ENCODE measurements at regions not wholly inside any gene's neighbourhood (a gene's known extent, or its start where the extent isn't known, plus 50 kb on each side); places are given as distances from the start of the nearest gene placed in this dataset.
"Not testable (repeated sequence)": the region's sequence is repeated elsewhere in the genome, so short reads cannot be mapped to it uniquely, and the experiment has no call there.

DNA sequence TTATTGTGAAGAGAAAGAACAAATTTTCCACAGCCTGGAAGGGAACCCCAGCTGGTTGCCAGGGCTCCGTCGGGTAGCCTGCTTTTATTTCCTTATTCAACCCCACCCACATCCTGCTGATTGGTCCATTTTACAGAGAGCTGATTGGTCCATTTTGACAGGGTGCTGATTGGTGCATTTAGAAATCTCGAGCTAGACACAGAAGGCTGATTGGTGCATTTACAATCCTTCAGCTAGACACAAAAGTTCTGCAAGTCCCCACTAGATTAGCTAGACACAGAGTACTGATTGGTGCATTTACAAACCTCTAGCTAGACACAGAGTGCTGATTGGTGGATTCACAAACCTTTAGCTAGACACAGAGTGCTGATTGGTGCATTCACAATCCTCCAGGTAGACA is 241.1 kb downstream of the TFEC start:
- not testable (repeated sequence) for DNase-seq

DNA sequence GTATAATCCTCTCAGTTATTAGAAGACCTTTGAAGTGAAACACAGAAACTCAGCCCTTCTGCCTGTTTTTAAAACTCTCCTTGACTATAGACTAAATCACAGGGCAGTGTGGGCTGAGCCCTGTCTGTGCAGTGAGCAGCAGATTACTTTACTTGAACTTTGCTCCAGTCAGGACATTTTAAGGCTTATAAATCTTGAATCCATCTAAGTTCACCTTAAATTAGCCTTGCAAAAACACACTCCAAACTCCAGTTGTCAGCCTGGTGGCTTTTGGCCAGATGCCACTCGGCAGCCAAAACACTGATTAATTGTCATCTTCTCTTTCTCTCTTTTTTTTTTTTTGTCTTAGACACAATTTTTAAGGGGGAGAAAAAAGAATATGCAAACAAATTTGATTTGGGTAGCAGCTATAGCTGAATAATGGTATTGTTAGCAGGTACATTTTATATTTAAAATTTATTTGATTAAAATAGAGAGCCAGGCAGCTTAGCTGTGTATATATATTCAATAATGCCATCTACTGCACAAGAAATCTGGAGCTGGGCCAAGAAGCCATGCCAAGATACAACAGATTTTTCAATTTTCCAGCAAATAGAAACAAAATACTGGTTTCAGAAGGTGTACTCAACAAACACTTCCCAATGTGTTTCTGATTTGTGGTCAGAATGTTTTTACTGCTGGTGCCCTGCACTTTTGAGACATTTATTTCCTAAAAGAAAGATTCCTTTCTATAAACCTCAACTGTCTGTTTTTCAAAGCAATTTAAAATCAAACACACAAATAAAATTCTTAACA is 247.7 kb downstream of the TFEC start:
- peak; percentile 36 for DNase-seq

DNA sequence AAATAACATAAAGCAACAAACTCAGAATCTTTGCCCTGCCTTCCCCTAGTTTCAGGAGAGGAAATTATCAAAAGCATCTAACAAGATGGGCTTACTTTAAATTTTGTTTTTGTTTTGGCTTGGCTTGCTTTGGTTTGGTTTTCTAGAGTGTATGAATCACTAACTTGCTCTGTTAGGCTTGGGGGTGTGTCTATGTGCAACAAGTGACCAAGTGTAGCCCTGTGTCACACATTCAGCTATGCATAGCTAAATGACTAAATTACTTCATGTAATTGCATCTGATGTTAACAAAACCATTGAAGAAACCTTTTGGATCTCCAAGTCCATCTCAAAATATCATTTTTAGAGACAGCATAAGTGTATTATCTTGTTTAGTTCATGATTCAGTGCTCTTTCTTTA is 251.0 kb downstream of the TFEC start:
- DNase-seq: no peak

GRCh38 chr7:115775981-115776380 is 254.6 kb downstream of the TFEC start:
- no peak for DNase-seq

DNA sequence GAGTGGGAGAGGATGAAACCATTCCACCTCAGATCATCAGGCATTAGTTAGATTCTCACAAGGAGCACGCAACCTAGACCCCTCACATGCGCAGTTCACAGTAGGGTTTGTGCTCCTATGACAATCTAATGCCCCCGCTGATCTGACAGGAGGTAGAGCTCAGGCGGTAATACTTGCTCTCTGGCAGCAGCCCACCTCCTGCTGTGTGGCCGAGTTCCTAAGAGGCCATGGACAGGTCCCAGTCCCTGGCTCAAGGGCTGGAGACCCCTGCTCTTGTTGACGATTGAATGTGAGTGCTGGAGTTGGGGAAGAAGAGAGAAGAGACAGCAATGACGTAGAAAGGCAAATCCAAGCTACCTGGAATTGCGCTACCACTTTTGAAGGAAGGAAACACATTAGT is 267.2 kb downstream of the TFEC start:
- no peak for DNase-seq

GRCh38 chr7:115758025-115758424 is 272.5 kb downstream of the TFEC start:
- DNase-seq: no peak

DNA sequence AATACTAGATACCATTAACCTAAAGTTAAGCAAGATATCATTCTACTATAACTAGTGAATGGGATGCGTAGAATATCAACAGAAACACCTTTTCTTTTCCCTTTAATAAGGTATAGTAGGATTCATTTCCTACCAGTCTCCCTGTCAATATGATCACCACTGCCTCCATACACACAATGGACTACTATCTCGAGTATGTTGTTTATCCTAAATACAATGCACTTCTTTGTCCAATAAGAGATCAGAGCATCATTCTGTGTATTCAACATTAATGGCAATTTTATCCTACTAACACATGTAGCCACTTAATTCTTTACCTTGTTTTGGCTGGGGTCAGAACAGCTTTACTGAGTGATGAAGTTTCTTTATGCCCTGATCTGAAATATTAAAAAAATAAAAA is 276.3 kb downstream of the TFEC start:
- DNase-seq: no peak

DNA sequence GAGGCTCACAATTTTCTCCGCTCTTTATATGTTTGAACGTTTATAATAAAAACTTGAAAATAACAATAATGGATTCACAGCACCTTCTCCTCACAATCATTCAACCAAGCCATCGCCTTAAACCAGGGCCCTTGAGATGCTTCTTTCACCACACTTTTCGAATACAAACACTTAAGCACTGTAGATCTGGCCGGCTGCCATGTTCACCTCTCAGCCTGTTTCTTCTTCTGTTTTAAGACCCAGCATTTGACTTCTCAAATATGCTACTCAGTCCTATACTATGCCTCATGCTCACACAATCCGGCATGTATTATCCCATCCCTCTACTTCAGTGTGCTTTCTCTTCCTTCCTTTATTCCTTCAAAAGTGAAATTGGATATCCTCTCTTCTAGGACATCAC is 280.6 kb downstream of the TFEC start:
- no peak for DNase-seq

DNA sequence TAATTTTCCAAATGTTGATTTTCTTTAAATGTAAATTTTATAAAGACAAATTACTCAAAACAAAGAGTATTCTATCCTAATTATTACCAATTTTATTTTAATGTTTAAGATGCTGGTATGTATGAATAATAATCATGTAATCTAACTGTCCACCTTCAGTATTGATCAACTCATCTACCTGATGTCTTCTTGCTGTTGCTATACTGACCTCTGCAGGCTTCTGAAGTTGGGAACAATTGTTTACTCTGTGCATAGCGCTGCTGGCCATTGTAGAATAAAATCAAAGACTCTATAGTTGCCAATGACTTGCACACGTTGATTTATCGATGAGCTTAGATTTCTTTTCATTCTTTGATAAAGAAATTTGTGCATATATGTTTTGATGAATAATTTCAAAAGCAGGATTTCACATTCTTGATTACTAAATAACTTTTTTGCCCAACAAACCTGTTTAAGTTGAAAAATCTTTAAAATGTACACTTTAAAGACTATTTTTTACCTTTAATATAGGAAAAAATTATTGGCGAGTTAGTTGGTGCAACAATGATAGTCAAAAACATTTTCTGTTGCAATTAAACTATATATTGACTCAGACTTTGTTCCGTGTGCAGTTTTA is 282.3 kb downstream of the TFEC start:
- no peak for DNase-seq

DNA sequence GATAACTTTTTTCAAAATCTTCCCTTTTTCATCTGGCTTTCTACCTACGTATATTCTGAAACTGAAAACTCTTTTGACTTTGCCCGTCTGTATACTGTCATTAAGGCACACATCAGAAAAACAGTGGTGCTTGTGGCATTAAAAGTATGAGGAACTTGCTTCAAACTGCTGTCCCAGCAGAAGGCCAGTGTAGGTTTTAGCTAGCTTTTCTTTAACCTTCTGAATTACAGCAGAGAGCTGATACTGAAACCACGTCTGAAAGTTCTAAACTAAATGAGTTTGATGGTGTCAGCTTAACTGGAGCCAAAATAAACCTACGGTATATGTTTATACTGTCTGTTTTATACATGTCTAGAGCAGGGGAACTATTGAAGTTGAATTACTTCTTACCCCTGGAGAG is 283.4 kb downstream of the TFEC start:
- DNase-seq: no peak

- no peak for DNase-seq
Measured at GRCh38 chr7:115740043-115740442, 290.5 kb downstream of the TFEC start.

DNA sequence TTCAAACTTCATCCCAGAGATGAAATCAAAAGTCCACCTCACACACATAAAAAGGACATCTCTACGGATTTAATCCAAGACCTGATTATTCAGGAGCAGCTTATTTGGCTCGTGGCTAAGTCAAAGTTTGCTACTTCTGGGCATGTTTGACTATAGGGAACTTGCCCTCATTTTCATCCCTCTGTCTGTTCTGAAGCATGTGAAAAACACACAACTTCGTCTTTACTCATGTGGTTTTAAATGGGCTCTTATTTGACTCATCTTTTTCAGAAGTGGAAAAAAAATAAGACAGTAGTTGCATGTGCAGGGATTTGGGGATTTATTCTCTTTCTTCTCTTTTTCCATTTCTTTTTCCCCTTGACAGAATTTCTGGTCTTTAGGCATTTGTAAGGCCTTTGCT is 295.9 kb downstream of the TFEC start:
- DNase-seq: no peak

DNA sequence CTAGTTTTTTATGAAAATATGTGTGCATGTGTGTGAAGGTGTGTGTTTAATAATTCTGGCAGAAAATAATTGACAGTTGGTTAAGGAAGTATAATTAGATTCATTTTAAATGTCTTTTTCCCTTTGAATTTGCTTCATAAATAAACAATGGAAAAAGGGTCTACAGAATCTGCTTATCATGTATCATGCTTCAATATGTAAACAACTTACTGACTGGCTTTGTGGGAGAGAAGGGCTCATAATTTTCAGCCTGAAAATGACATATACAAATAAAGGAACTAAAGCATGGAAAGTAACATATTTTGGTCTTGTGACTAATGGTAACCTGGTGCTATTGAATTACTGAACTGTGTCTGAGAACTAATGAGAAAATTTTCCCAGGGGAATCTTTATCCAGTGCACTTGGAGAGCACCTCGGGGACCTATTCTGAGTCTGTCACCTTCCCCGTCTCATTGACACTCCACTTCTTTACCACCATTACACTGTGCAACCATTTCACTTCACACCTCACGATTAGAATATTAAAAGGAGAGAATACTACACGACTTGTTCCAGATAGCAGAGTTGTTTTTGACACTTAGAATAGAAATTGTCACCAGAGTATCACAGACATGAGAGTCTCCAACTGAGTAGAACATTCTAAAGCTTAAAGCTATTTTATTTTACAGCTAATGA is 298.6 kb downstream of the TFEC start:
- no peak for DNase-seq

DNA sequence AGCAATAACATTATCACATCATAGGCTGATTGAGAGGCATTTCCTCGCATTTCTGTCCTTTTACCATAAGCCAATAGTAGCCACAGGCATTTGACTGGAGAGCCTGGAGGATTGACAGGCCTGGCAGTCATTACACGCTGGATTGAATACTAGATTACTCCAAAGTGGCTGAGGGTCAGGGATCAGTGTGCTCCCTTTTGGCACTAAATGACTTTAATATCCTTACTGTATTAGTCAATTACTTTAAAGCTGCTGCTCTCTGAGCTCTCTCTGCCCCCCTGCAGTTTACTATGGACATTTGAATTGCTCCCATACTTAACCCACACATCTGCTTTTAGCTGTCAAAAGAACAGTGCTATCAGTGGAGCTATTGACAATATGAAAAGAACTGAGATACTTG is 302.0 kb downstream of the TFEC start:
- no peak for DNase-seq

DNA sequence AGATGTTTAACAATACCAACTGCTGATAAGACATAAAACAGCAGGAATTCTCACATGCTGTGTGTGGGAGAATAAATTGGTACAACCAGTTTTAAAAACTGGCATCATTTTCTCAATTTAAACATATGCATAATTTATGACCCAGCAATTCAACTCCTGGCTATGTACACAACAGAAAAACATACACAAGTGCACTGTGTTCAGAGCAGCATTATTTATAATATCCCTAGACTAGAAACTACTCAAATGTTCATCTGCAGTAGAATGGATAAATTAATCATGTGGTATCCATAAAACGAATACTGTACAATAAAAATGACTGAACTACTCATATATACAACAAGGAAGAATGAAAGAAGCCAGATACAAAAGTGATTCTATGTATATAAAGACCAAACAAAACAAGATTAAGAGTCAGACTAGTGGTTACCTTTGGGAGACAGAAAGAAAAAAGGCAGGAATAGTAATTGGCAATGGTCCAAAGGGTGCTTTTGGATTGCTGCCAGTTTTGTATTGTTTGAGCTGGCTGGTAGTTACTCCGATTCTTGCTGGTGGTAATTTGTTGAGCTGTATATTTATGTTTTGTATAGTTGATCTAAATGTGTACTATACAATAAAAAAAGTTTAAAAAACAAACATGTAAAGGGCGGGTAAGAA is 306.0 kb downstream of the TFEC start:
- no peak for DNase-seq

GRCh38 chr7:115722302-115722977 is 308.1 kb downstream of the TFEC start:
- DNase-seq: no peak

DNA sequence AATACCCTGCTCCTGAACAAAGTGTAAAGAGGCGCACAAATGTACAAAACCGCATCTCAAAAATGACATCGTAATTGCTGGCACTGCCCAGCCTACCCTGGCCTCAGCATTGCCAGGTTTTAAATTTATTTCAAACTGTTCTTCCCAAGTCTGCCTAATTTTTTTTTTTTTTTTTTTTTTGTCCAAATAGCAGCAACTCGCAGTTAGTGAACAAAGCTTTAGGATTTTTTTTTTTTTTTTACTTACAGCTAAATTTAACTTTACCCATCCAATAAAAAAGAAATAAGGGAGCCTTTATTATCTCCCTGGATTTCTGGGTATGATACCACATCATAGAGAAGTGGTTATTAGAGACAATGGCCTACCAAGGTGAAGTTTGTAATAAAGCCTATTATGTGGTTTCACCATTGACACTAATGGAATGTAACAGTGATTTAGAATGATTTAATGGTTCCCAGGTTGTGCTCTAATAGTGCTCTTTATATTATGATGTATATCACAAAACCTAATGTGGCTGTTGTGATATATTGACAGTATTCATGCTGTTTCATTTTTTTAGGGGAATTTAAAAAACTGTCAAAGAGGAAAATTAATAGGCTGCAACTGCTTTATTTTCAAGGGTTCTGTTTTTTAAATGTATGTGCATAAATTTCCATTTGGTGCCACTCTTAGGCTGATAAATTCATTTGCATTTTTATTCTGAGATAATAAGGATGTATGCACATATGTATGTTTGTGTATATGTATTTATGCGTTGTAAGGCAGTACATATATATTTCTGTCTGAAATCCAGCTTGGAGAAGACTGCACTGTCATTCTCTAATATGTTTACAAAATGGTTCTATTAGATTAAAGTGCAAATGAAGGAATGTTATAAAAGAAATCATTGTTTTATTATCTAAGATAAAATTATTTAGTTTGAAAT is 309.0 kb downstream of the TFEC start:
- DNase-seq: no peak

DNA sequence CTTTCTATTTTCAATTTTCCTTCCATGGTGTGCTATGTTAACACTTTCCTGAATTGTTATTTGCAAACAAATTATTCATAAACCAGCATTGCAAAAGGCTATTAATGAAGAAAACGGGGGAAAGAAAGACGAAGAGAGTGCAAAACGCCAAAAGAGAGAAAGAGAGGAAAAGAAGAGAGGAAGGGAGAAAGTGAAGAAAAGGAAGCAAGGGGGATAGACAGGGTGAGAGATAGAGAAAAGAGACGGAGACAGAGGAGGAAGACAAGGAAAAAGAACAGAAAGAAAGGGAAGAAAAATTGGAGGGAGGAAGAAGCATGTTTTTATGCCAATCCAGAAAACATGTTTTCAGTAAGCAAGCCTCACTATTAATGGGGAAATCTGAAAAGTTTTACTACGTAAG is 310.6 kb downstream of the TFEC start:
- DNase-seq: no peak

DNA sequence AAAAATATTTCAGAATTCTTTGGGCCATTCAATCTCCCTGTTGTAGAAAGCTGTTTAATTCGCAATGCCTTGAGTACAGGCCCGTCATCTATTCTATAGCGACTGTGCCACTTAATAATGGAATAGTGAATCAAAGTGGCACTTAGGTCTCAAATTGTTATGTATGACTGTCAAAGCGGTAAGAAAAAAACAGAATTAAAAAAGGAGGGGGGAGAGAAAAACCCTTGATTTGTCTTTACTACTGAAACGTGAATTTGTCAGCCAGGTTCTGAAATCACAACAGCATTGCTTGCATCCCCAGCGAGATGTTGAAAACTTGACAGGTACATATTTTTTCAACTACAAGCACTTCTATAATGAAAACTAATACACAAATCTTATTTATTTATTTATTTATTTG is 320.9 kb downstream of the TFEC start:
- no peak for DNase-seq

- no peak for DNase-seq
Measured at GRCh38 chr7:115708013-115708341, 322.6 kb downstream of the TFEC start.

DNA sequence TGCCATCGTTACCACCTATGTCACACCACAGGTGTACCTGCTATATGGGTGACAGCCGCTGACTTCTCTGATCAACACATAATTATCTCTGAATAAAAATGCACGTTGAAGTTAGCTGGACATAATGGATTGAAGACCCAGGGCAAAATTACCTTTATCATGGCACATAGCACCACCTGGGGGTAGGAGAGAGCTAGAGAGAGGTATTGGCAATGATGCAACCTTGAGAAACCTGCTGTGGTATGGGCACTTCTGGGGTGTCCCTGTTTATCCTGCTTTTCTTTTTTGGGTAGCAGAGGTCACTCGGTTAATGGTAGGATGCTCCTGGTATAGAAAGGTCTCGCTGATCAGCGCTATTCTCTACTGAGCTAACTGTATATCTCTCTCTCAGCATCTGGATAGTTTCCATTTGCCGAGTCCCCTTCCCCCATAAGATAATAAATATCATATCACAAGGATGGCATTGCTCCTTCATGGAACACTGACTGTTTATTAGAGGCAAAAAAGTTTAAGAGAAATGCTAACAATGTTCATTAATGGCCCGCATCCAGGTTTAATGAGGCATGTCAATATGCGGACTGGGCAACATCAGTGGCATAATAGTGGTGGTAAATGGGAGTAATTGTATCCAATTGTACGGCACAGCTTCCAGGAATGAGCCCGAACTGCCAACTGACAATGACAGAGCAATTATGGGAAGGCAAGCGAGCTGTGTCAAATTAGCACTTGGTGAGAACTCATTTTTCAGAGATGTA is 323.1 kb downstream of the TFEC start:
- no peak for DNase-seq

Data from right hindlimb (tissue), 1 donor.